Activated naive CD4-positive, alpha-beta T cell treated with anti-CD3 and anti-CD28 coated beads, Interleukin-2, amount 10 ng/mL, durations not matched to agents 7 days and 5 days (primary cell): ENCODE measurements at regions not wholly inside any gene's neighbourhood (a gene's known extent, or its start where the extent isn't known, plus 50 kb on each side); places are given as distances from the start of the nearest gene placed in this dataset.

ENCODE experiments used
- CTCF ChIA-PET: fragments of 350-600 bp; sonication (Branson Sonifier 250); formaldehyde crosslinking; loops from one replicate; lab custom pipeline; 2021; ENCODE audit warnings: antibody characterized with exemption; lab: Charles Lee
- DNase-seq: peaks from one replicate; pipeline ENCODE4 v3.0.0-alpha.2; 2020
- H3K27ac Mint-ChIP-seq: one replicate; pipeline ENCODE4 v1.8.0; 2021; ENCODE audit warnings: mild to moderate bottlenecking, moderate library complexity, mixed read lengths
- H3K27me3 Mint-ChIP-seq: one replicate; pipeline ENCODE4 v1.8.0; 2021; ENCODE audit warnings: mild to moderate bottlenecking, mixed read lengths
- H3K36me3 Mint-ChIP-seq: one replicate; pipeline ENCODE4 v1.8.0; 2021; ENCODE audit warnings: mixed read lengths
- H3K4me1 Mint-ChIP-seq: one replicate; pipeline ENCODE4 v1.8.0; 2021; ENCODE audit warnings: mixed read lengths
- H3K4me3 Mint-ChIP-seq: one replicate; pipeline ENCODE4 v1.8.0; 2021; ENCODE audit warnings: mild to moderate bottlenecking, moderate library complexity, mixed read lengths
- H3K9me3 Mint-ChIP-seq: one replicate; pipeline ENCODE4 v1.8.0; 2021; ENCODE audit warnings: mixed read lengths

GRCh38 chr4:35526456-35526855 is 717.9 kb downstream of the ARAP2 start:
- no peaks in the 10 kb centered on the region for H3K27me3 Mint-ChIP-seq
- H3K4me3 Mint-ChIP-seq: no peak overlapping the region
- DNase-seq: no peak
- H3K27ac Mint-ChIP-seq: no peak overlapping the region
- peaks cover 2% of the 10 kb centered on the region for H3K9me3 Mint-ChIP-seq
- CTCF ChIA-PET: no interaction called here
- no peaks in the 10 kb centered on the region for H3K4me1 Mint-ChIP-seq
- H3K36me3 Mint-ChIP-seq: no peaks in the 10 kb centered on the region

GRCh38 chr4:35534962-35535361 is 709.4 kb downstream of the ARAP2 start:
- H3K27me3 Mint-ChIP-seq: no peaks in the 10 kb centered on the region
- no peaks in the 10 kb centered on the region for H3K9me3 Mint-ChIP-seq
- CTCF ChIA-PET: no interaction called here
- no peaks in the 10 kb centered on the region for H3K4me1 Mint-ChIP-seq
- H3K27ac Mint-ChIP-seq: no peak overlapping the region
- H3K4me3 Mint-ChIP-seq: no peak overlapping the region
- DNase-seq: no peak
- no peaks in the 10 kb centered on the region for H3K36me3 Mint-ChIP-seq

- Mint-ChIP-seq H3K4me3 (no peak overlapping the region), H3K36me3 (no peaks in the 10 kb centered on the region), H3K27ac (no peak overlapping the region), H3K9me3 (peaks cover 8% of the 10 kb centered on the region), H3K4me1 (no peaks in the 10 kb centered on the region), H3K27me3 (no peaks in the 10 kb centered on the region)
- no peak for DNase-seq
- CTCF ChIA-PET: no interaction called here
Measured at GRCh38 chr4:35538807-35539206, 705.5 kb downstream of the ARAP2 start.

GRCh38 chr4:35539404-35540055 is 704.8 kb downstream of the ARAP2 start:
- Mint-ChIP-seq H3K4me3 (no peak overlapping the region), H3K27ac (no peak overlapping the region), H3K9me3 (peaks cover 8% of the 10 kb centered on the region), H3K36me3 (no peaks in the 10 kb centered on the region), H3K27me3 (no peaks in the 10 kb centered on the region), H3K4me1 (no peaks in the 10 kb centered on the region)
- DNase-seq: no peak
- CTCF ChIA-PET: no interaction called here

- no peak for DNase-seq
- H3K27me3 Mint-ChIP-seq: no peaks in the 10 kb centered on the region
- no peak overlapping the region for H3K27ac Mint-ChIP-seq
- H3K9me3 Mint-ChIP-seq: peaks cover 11% of the 10 kb centered on the region
- CTCF ChIA-PET: no interaction called here
- H3K36me3 Mint-ChIP-seq: no peaks in the 10 kb centered on the region
- no peaks in the 10 kb centered on the region for H3K4me1 Mint-ChIP-seq
- no peak overlapping the region for H3K4me3 Mint-ChIP-seq
Measured at GRCh38 chr4:35541146-35541887, 703.0 kb downstream of the ARAP2 start.

GRCh38 chr4:35541888-35542213 is 702.5 kb downstream of the ARAP2 start:
- CTCF ChIA-PET: no interaction called here
- Mint-ChIP-seq H3K27me3 (no peaks in the 10 kb centered on the region), H3K27ac (no peak overlapping the region)

GRCh38 chr4:35548921-35549320 is 695.4 kb downstream of the ARAP2 start:
- H3K4me3 Mint-ChIP-seq: no peak overlapping the region
- H3K4me1 Mint-ChIP-seq: no peaks in the 10 kb centered on the region
- H3K9me3 Mint-ChIP-seq: peaks cover 4% of the 10 kb centered on the region
- no peaks in the 10 kb centered on the region for H3K36me3 Mint-ChIP-seq
- no peaks in the 10 kb centered on the region for H3K27me3 Mint-ChIP-seq
- no peak overlapping the region for H3K27ac Mint-ChIP-seq
- no peak for DNase-seq
- CTCF ChIA-PET: no interaction called here

More at GRCh38 chr4:35541888-35542213, 702.5 kb downstream of the ARAP2 start:
- Mint-ChIP-seq H3K4me1 (no peaks in the 10 kb centered on the region), H3K9me3 (peaks cover 11% of the 10 kb centered on the region), H3K36me3 (no peaks in the 10 kb centered on the region), H3K4me3 (no peak overlapping the region)
- DNase-seq: no peak

- Mint-ChIP-seq H3K4me1 (no peaks in the 10 kb centered on the region), H3K4me3 (no peak overlapping the region), H3K27ac (no peak overlapping the region), H3K27me3 (no peaks in the 10 kb centered on the region), H3K9me3 (peaks cover 6% of the 10 kb centered on the region), H3K36me3 (no peaks in the 10 kb centered on the region)
- CTCF ChIA-PET: no interaction called here
- no peak for DNase-seq
Measured at GRCh38 chr4:35556387-35556786, 687.9 kb downstream of the ARAP2 start.

GRCh38 chr4:35559559-35560365 is 684.6 kb downstream of the ARAP2 start:
- H3K36me3 Mint-ChIP-seq: no peaks in the 10 kb centered on the region
- H3K27me3 Mint-ChIP-seq: no peaks in the 10 kb centered on the region
- CTCF ChIA-PET: no interaction called here
- no peak for DNase-seq
- peaks cover 6% of the 10 kb centered on the region for H3K9me3 Mint-ChIP-seq
- no peak overlapping the region for H3K27ac Mint-ChIP-seq
- no peaks in the 10 kb centered on the region for H3K4me1 Mint-ChIP-seq
- H3K4me3 Mint-ChIP-seq: no peak overlapping the region

- peaks cover 4% of the 10 kb centered on the region for H3K9me3 Mint-ChIP-seq
- CTCF ChIA-PET: no interaction called here
- H3K27me3 Mint-ChIP-seq: no peaks in the 10 kb centered on the region
- H3K36me3 Mint-ChIP-seq: no peaks in the 10 kb centered on the region
- H3K4me3 Mint-ChIP-seq: no peak overlapping the region
- no peak for DNase-seq
- H3K27ac Mint-ChIP-seq: no peak overlapping the region
- H3K4me1 Mint-ChIP-seq: no peaks in the 10 kb centered on the region
Measured at GRCh38 chr4:35562861-35563260, 681.5 kb downstream of the ARAP2 start.

GRCh38 chr4:35565640-35566039 is 678.7 kb downstream of the ARAP2 start:
- no peaks in the 10 kb centered on the region for H3K36me3 Mint-ChIP-seq
- CTCF ChIA-PET: no interaction called here

GRCh38 chr4:35591035-35591434 is 653.3 kb downstream of the ARAP2 start:
- Mint-ChIP-seq H3K27me3 (no peaks in the 10 kb centered on the region), H3K27ac (no peak overlapping the region), H3K36me3 (no peaks in the 10 kb centered on the region), H3K4me1 (no peaks in the 10 kb centered on the region), H3K9me3 (peaks cover 2% of the 10 kb centered on the region), H3K4me3 (no peak overlapping the region)
- CTCF ChIA-PET: no interaction called here
- DNase-seq: no peak

More at GRCh38 chr4:35565640-35566039, 678.7 kb downstream of the ARAP2 start:
- no peak overlapping the region for H3K4me3 Mint-ChIP-seq
- H3K27me3 Mint-ChIP-seq: no peaks in the 10 kb centered on the region
- DNase-seq: no peak
- H3K27ac Mint-ChIP-seq: no peak overlapping the region
- H3K4me1 Mint-ChIP-seq: no peaks in the 10 kb centered on the region
- H3K9me3 Mint-ChIP-seq: no peaks in the 10 kb centered on the region

- CTCF ChIA-PET: no interaction called here
- DNase-seq: no peak
- Mint-ChIP-seq H3K4me3 (no peak overlapping the region), H3K9me3 (no peaks in the 10 kb centered on the region), H3K27me3 (no peaks in the 10 kb centered on the region), H3K4me1 (no peaks in the 10 kb centered on the region), H3K36me3 (no peaks in the 10 kb centered on the region), H3K27ac (no peak overlapping the region)
Measured at GRCh38 chr4:35604252-35604651, 640.1 kb downstream of the ARAP2 start.

GRCh38 chr4:35604724-35605123 is 639.6 kb downstream of the ARAP2 start:
- H3K27me3 Mint-ChIP-seq: no peaks in the 10 kb centered on the region
- CTCF ChIA-PET: no interaction called here
- H3K36me3 Mint-ChIP-seq: no peaks in the 10 kb centered on the region
- H3K27ac Mint-ChIP-seq: no peak overlapping the region
- H3K4me1 Mint-ChIP-seq: no peaks in the 10 kb centered on the region
- no peak overlapping the region for H3K4me3 Mint-ChIP-seq
- H3K9me3 Mint-ChIP-seq: no peaks in the 10 kb centered on the region
- DNase-seq: no peak

- no peaks in the 10 kb centered on the region for H3K9me3 Mint-ChIP-seq
- CTCF ChIA-PET: no interaction called here
Measured at GRCh38 chr4:35608205-35608604, 636.1 kb downstream of the ARAP2 start.

More at GRCh38 chr4:35608205-35608604, 636.1 kb downstream of the ARAP2 start:
- Mint-ChIP-seq H3K27me3 (no peaks in the 10 kb centered on the region), H3K4me3 (no peak overlapping the region), H3K27ac (no peak overlapping the region), H3K4me1 (no peaks in the 10 kb centered on the region), H3K36me3 (no peaks in the 10 kb centered on the region)
- no peak for DNase-seq
